T-helper 17 cell (primary cell): ENCODE measurements at regions not wholly inside any gene's neighbourhood (a gene's known extent, or its start where the extent isn't known, plus 50 kb on each side); places are given as distances from the start of the nearest gene placed in this dataset.
"Not testable (repeated sequence)": the region's sequence is repeated elsewhere in the genome, so short reads cannot be mapped to it uniquely, and the experiment has no call there.

Experiments
- ATAC-seq: fragments of 150-1000 bp; cut with Tn5 transposase; 2 replicates; pipeline ENCODE4 v1.10.0; 2021; ENCODE audit warnings: mild to moderate bottlenecking, moderate library complexity
- DNase-seq, 3 donors: peaks; one replicate each; pipeline versions ENCODE4 v3.0.0 to v3.0.0-alpha.2; 2020 to 2021
- H3K9me3 ChIP-seq: one replicate; pipeline ENCODE4 v1.7.0; 2013; ENCODE audit warnings: low read length, mild to moderate bottlenecking; ENCODE audit not compliant: control insufficient read depth, poor library complexity, severe bottlenecking
- H3K27ac Mint-ChIP-seq: one replicate; pipeline ENCODE4 v1.8.0; 2022; ENCODE audit warnings: mild to moderate bottlenecking, moderate library complexity, mixed read lengths
- H3K27me3 Mint-ChIP-seq: one replicate; pipeline ENCODE4 v1.8.0; 2022; ENCODE audit warnings: mixed read lengths
- H3K36me3 Mint-ChIP-seq: one replicate; pipeline ENCODE4 v1.8.0; 2022; ENCODE audit warnings: low read depth, mixed read lengths
- H3K4me1 Mint-ChIP-seq: one replicate; pipeline ENCODE4 v1.8.0; 2022; ENCODE audit warnings: mild to moderate bottlenecking, mixed read lengths
- H3K4me3 Mint-ChIP-seq: one replicate; pipeline ENCODE4 v1.8.0; 2022; ENCODE audit warnings: mild to moderate bottlenecking, moderate library complexity, mixed read lengths

- H3K9me3 ChIP-seq, result no peaks in the 10 kb centered on the region
- Mint-ChIP-seq H3K27me3 (peaks cover 7% of the 10 kb centered on the region), H3K4me1 (no peaks in the 10 kb centered on the region), H3K27ac (no peak overlapping the region), H3K4me3 (no peak overlapping the region), H3K36me3 (peaks cover 3% of the 10 kb centered on the region)
- ATAC-seq (no peak), DNase-seq (no peak)
Observed at GRCh38 chr1:200266871-200267270, 143.0 kb downstream of the ZNF281 start.

- no peaks in the 10 kb centered on the region for H3K9me3 ChIP-seq
- DNase-seq (no peak), ATAC-seq (no peak)
- Mint-ChIP-seq H3K27me3 (peaks cover 11% of the 10 kb centered on the region), H3K27ac (no peak overlapping the region), H3K4me1 (peaks cover 1% of the 10 kb centered on the region), H3K4me3 (no peak overlapping the region), H3K36me3 (peaks cover 5% of the 10 kb centered on the region)
Observed at GRCh38 chr1:200265881-200266280, 144.0 kb downstream of the ZNF281 start.

DNA sequence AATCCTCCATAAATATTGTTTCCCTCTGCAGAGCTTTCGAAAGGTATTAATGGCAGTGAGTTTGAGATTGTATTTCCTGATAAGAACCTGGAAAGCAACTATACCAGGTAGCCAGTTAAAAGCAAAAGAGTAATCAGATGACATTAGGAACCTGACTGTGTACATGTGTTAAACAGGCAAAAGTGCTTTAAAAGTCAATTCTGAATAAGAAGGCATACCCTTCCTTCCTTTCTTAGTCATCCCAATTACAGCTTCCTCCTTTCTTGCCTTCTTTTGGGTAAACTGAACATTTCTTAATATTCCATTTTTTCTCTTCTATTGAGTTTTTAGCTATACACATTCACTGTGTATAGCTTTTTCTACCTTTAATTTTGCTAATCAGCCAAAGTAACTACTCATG, 144.7 kb downstream of the ZNF281 start:
- H3K4me1 Mint-ChIP-seq, result peaks cover 2% of the 10 kb centered on the region
- ATAC-seq, result no peak
- peaks cover 15% of the 10 kb centered on the region for H3K27me3 Mint-ChIP-seq
- peaks cover 6% of the 10 kb centered on the region for H3K36me3 Mint-ChIP-seq
- DNase-seq, result no peak
- H3K27ac Mint-ChIP-seq, result no peak overlapping the region
- no peak overlapping the region for H3K4me3 Mint-ChIP-seq
- H3K9me3 ChIP-seq, result no peaks in the 10 kb centered on the region

- Mint-ChIP-seq H3K4me3 (no peak overlapping the region), H3K27ac (no peak overlapping the region), H3K27me3 (peaks cover 21% of the 10 kb centered on the region), H3K4me1 (peaks cover 2% of the 10 kb centered on the region), H3K36me3 (peaks cover 6% of the 10 kb centered on the region)
- DNase-seq, result no peak
- no peak for ATAC-seq
- no peaks in the 10 kb centered on the region for H3K9me3 ChIP-seq
Observed at GRCh38 chr1:200263203-200263602, 146.6 kb downstream of the ZNF281 start.

DNA sequence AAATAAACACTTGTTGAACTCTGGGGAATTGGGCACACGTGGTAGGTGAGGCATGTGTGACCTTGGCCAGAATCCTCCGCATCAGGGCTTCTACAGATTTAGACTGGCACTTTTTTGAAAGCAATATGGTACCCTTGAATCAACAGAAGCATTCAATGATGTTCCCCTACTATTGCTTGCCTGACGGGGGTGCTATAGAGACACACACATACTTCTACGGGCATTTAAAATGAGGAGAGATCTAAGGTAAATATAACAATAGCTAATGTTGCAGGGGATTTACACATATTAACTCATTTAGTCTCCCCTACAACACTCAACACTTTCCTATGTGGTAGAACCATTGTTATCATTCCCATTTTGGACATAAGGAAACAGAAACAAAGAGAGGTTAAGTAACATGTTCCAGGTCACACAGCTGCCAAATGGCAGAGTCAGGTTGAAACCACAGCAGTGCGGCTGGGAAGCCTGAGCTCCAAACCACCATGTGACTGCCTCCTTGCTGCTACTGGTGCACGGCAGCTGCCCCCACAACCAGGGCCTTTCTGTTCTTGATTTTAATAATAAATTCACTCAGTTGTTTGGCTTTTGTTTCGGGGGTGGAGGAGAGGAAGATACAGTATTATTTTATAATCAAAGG, 147.4 kb downstream of the ZNF281 start:
- H3K9me3 ChIP-seq, result no peaks in the 10 kb centered on the region
- peaks cover 21% of the 10 kb centered on the region for H3K27me3 Mint-ChIP-seq
- peaks cover 2% of the 10 kb centered on the region for H3K4me1 Mint-ChIP-seq
- H3K36me3 Mint-ChIP-seq, result peaks cover 3% of the 10 kb centered on the region
- no peak overlapping the region for H3K27ac Mint-ChIP-seq
- no peak for ATAC-seq
- DNase-seq, result no peak
- H3K4me3 Mint-ChIP-seq, result no peak overlapping the region

- H3K36me3 Mint-ChIP-seq, result peaks cover 3% of the 10 kb centered on the region
Observed at GRCh38 chr1:200260597-200261335, 149.1 kb downstream of the ZNF281 start.

GRCh38 chr1:200258447-200259375, 151.1 kb downstream of the ZNF281 start:
- H3K4me3 Mint-ChIP-seq, result peak overlapping the region; percentile 57
- H3K27ac Mint-ChIP-seq, result no peak overlapping the region
- peaks cover 3% of the 10 kb centered on the region for H3K36me3 Mint-ChIP-seq
- peaks cover 31% of the 10 kb centered on the region for H3K27me3 Mint-ChIP-seq
- ATAC-seq, result peak; percentile 45
- no peaks in the 10 kb centered on the region for H3K9me3 ChIP-seq
- no peak for DNase-seq
- peaks cover 2% of the 10 kb centered on the region for H3K4me1 Mint-ChIP-seq

More at GRCh38 chr1:200260597-200261335, 149.1 kb downstream of the ZNF281 start:
- peaks cover 2% of the 10 kb centered on the region for H3K4me1 Mint-ChIP-seq
- ATAC-seq (no peak), DNase-seq (no peak)
- H3K9me3 ChIP-seq, result no peaks in the 10 kb centered on the region
- H3K4me3 Mint-ChIP-seq, result no peak overlapping the region
- H3K27me3 Mint-ChIP-seq, result peaks cover 31% of the 10 kb centered on the region
- no peak overlapping the region for H3K27ac Mint-ChIP-seq

DNA sequence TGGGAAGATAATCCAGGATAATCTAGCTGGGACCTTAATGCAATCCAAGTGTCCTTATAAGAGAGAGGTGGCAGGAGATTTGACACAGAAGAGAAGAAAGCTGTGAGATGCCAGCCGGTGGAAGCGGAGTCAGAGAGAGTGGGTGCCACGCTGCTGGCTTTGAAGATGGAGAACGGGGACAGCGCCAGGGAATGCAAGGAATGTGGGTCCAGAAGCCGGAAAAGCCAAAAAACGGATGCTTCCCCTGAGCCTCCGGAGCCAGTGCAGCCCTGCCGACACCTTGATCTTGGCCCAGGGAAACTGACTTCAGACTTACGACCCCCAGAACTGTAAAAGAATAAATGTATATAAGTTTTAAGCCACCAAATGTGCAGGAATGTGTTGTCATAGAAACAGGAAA, 152.6 kb downstream of the ZNF281 start:
- Mint-ChIP-seq H3K36me3 (peaks cover 3% of the 10 kb centered on the region), H3K4me1 (peaks cover 2% of the 10 kb centered on the region), H3K4me3 (no peak overlapping the region), H3K27ac (no peak overlapping the region), H3K27me3 (peaks cover 26% of the 10 kb centered on the region)
- no peak for ATAC-seq
- H3K9me3 ChIP-seq, result no peaks in the 10 kb centered on the region
- no peak for DNase-seq

GRCh38 chr1:200254602-200255001, 155.2 kb downstream of the ZNF281 start:
- ATAC-seq, result not testable (repeated sequence)

GRCh38 chr1:200253774-200254495, 155.9 kb downstream of the ZNF281 start:
- Mint-ChIP-seq H3K27me3 (peaks cover 10% of the 10 kb centered on the region), H3K36me3 (no peaks in the 10 kb centered on the region), H3K27ac (no peak overlapping the region), H3K4me3 (no peak overlapping the region), H3K4me1 (no peaks in the 10 kb centered on the region)
- no peaks in the 10 kb centered on the region for H3K9me3 ChIP-seq
- ATAC-seq (no peak), DNase-seq (no peak)

More at GRCh38 chr1:200254602-200255001, 155.2 kb downstream of the ZNF281 start:
- not testable (repeated sequence) for H3K9me3 ChIP-seq, DNase-seq, H3K4me3 Mint-ChIP-seq, H3K36me3 Mint-ChIP-seq, H3K27ac Mint-ChIP-seq, H3K4me1 Mint-ChIP-seq
- H3K27me3 Mint-ChIP-seq, result peaks cover 16% of the 10 kb centered on the region

- Mint-ChIP-seq H3K36me3 (no peaks in the 10 kb centered on the region), H3K4me1 (no peaks in the 10 kb centered on the region), H3K27me3 (peaks cover 14% of the 10 kb centered on the region), H3K27ac (no peak overlapping the region), H3K4me3 (no peak overlapping the region)
- no peak for ATAC-seq
- DNase-seq, result no peak
- H3K9me3 ChIP-seq, result no peaks in the 10 kb centered on the region
Observed at GRCh38 chr1:200252531-200252930, 157.3 kb downstream of the ZNF281 start.

DNA sequence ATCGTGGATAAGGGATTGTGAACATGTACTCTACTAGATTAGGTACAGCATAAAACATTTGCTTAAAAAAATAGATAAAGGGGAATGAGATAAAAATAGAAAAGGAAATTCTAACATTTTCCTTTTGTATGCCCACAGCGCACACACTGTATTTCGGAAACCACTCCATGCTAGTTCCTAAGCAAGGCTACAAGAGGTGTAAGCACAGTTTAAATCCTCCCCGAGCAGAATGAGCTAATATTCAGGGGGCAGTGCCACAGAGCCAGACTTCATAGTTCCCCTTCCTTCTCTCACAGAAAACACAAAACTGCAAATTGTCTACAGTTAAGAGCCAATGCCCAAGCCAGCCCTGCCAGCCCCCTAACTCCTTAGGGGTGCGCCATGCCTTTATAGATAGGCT, 159.4 kb downstream of the ZNF281 start:
- Mint-ChIP-seq H3K4me1 (no peaks in the 10 kb centered on the region), H3K36me3 (no peaks in the 10 kb centered on the region), H3K27me3 (peaks cover 13% of the 10 kb centered on the region), H3K4me3 (no peak overlapping the region), H3K27ac (no peak overlapping the region)
- H3K9me3 ChIP-seq, result no peaks in the 10 kb centered on the region
- ATAC-seq (no peak), DNase-seq (no peak)

- Mint-ChIP-seq H3K27ac (no peak overlapping the region), H3K4me1 (no peaks in the 10 kb centered on the region)
- H3K9me3 ChIP-seq, result no peaks in the 10 kb centered on the region
Observed at GRCh38 chr1:200248541-200248940, 161.3 kb downstream of the ZNF281 start.

More at GRCh38 chr1:200248541-200248940, 161.3 kb downstream of the ZNF281 start:
- DNase-seq (no peak), ATAC-seq (no peak)
- Mint-ChIP-seq H3K4me3 (no peak overlapping the region), H3K36me3 (no peaks in the 10 kb centered on the region), H3K27me3 (peaks cover 17% of the 10 kb centered on the region)
